Neural progenitor cell (in vitro differentiated cells): ENCODE measurements at regions not wholly inside any gene's neighbourhood (a gene's known extent, or its start where the extent isn't known, plus 50 kb on each side); places are given as distances from the start of the nearest gene placed in this dataset.

Source experiments
- DNase-seq: peaks from one replicate; pipeline ENCODE4 v3.0.0-alpha.2; 2016; ENCODE audit warnings: low spot score
- H2AFZ ChIP-seq: fragments of 200-600 bp; sonication (generic); replicated peaks from 2 replicates; pipeline ENCODE4 v1.6.1; 2016; ENCODE audit warnings: antibody characterized with exemption
- H3F3A ChIP-seq: fragments of 200-600 bp; sonication (generic); 2 replicates; pipeline ENCODE4 v1.6.1; 2016; ENCODE audit warnings: antibody characterized with exemption, low read depth
- H3K27ac ChIP-seq: fragments of 200-600 bp; sonication (generic); 2 replicates; pipeline ENCODE4 v1.5.1; 2016; ENCODE audit warnings: mild to moderate bottlenecking
- H3K27me3 ChIP-seq: fragments of 200-600 bp; sonication (generic); 2 replicates; pipeline ENCODE4 v1.6.1; 2016; ENCODE audit warnings: mild to moderate bottlenecking, moderate library complexity
- H3K36me3 ChIP-seq: fragments of 200-600 bp; sonication (generic); 2 replicates; pipeline ENCODE4 v1.5.1; 2016
- H3K4me1 ChIP-seq: fragments of 200-600 bp; sonication (generic); 2 replicates; pipeline ENCODE4 v1.6.1; 2016; ENCODE audit warnings: mixed run types
- H3K4me2 ChIP-seq: fragments of 200-600 bp; sonication (generic); 2 replicates; pipeline ENCODE4 v1.6.1; 2016
- H3K4me3 ChIP-seq: fragments of 200-600 bp; sonication (generic); 2 replicates; pipeline ENCODE4 v1.5.1; 2016
- H3K79me2 ChIP-seq: fragments of 200-600 bp; sonication (generic); 2 replicates; pipeline ENCODE4 v1.6.1; 2016; ENCODE audit warnings: low read depth
- H3K9ac ChIP-seq: fragments of 200-600 bp; sonication (generic); 2 replicates; pipeline ENCODE4 v1.6.1; 2016
- H3K9me3 ChIP-seq: fragments of 200-600 bp; sonication (generic); 2 replicates; pipeline ENCODE4 v1.5.1; 2016; ENCODE audit warnings: low read depth
- H4K20me1 ChIP-seq: fragments of 200-600 bp; sonication (generic); 2 replicates; pipeline ENCODE4 v1.6.1; 2016; ENCODE audit warnings: low read depth
- H3K27ac Mint-ChIP-seq: 3 replicates; pipeline ENCODE4 v1.8.0; 2021; ENCODE audit warnings: mixed read lengths
- H3K27me3 Mint-ChIP-seq: 2 replicates; pipeline ENCODE4 v1.8.0; 2022; ENCODE audit warnings: low read depth, mild to moderate bottlenecking, inconsistent platforms, moderate library complexity, mixed read lengths; ENCODE audit not compliant: insufficient read depth
- H3K36me3 Mint-ChIP-seq: 3 replicates; pipeline ENCODE4 v1.8.0; 2021; ENCODE audit warnings: mixed read lengths
- H3K4me1 Mint-ChIP-seq: 3 replicates; pipeline ENCODE4 v1.8.0; 2021; ENCODE audit warnings: mixed read lengths
- H3K4me3 Mint-ChIP-seq: 3 replicates; pipeline ENCODE4 v1.8.0; 2021; ENCODE audit warnings: mild to moderate bottlenecking, moderate library complexity, mixed read lengths
- H3K9me3 Mint-ChIP-seq: 3 replicates; pipeline ENCODE4 v1.8.0; 2020; ENCODE audit warnings: mixed read lengths
- CTCF ChIP-seq: fragments of 200-600 bp; sonication (generic); IDR thresholded peaks from 2 replicates; pipeline ENCODE4 v1.5.1; 2017; ENCODE audit warnings: antibody characterized with exemption, mild to moderate bottlenecking
- EZH2 ChIP-seq: fragments of 200-600 bp; sonication (generic); IDR thresholded peaks from 2 replicates; pipeline ENCODE4 v1.6.1; 2017; ENCODE audit warnings: antibody characterized with exemption, mild to moderate bottlenecking, moderate library complexity
- EZH2phosphoT487 ChIP-seq: fragments of 200-600 bp; sonication (generic); IDR thresholded peaks from 2 replicates; pipeline ENCODE4 v1.6.1; 2017; ENCODE audit warnings: antibody characterized with exemption

- H3K79me2 ChIP-seq = no peaks in the 10 kb centered on the region
- no peaks in the 10 kb centered on the region for H3K27me3 ChIP-seq
- Mint-ChIP-seq H3K27me3 (no peaks in the 10 kb centered on the region), H3K4me3 (no peak overlapping the region), H3K9me3 (no peaks in the 10 kb centered on the region), H3K4me1 (peaks cover 5% of the 10 kb centered on the region), H3K27ac (no peak overlapping the region), H3K36me3 (no peaks in the 10 kb centered on the region)
- no peak overlapping the region for H3K4me2 ChIP-seq
- no peaks in the 10 kb centered on the region for H3F3A ChIP-seq
- no peaks in the 10 kb centered on the region for H3K36me3 ChIP-seq
- no peak overlapping the region for H3K27ac ChIP-seq
- no peaks in the 10 kb centered on the region for H4K20me1 ChIP-seq
- H2AFZ ChIP-seq = peak overlapping the region; percentile 12
- H3K9me3 ChIP-seq = no peaks in the 10 kb centered on the region
- H3K4me1 ChIP-seq = peaks cover 4% of the 10 kb centered on the region
- H3K9ac ChIP-seq = no peak overlapping the region
- no peak overlapping the region for H3K4me3 ChIP-seq
- TF ChIP-seq EZH2 (no peak), CTCF (no peak), EZH2phosphoT487 (no peak)
- no peak for DNase-seq
Measured at GRCh38 chr2:204023088-204023487, 86.5 kb downstream of the ICOS start.

GRCh38 chr2:204024503-204024902 is 87.9 kb downstream of the ICOS start:
- Histone ChIP-seq H3K4me1 (peaks cover 4% of the 10 kb centered on the region), H3K4me2 (no peak overlapping the region), H4K20me1 (no peaks in the 10 kb centered on the region), H3K4me3 (no peak overlapping the region), H3F3A (no peaks in the 10 kb centered on the region), H3K36me3 (no peaks in the 10 kb centered on the region), H3K9me3 (no peaks in the 10 kb centered on the region), H3K9ac (no peak overlapping the region), H3K27me3 (no peaks in the 10 kb centered on the region), H3K79me2 (no peaks in the 10 kb centered on the region), H3K27ac (no peak overlapping the region), H2AFZ (no peak overlapping the region)
- peak; percentile 50 for DNase-seq
- Mint-ChIP-seq H3K27ac (no peak overlapping the region), H3K4me3 (no peak overlapping the region), H3K4me1 (peaks cover 5% of the 10 kb centered on the region), H3K27me3 (no peaks in the 10 kb centered on the region), H3K36me3 (no peaks in the 10 kb centered on the region), H3K9me3 (no peaks in the 10 kb centered on the region)
- TF ChIP-seq EZH2 = no peak
- TF ChIP-seq CTCF = peak; percentile 79
- TF ChIP-seq EZH2phosphoT487 = no peak

- no peaks in the 10 kb centered on the region for H4K20me1 ChIP-seq
- H3K27ac ChIP-seq = no peak overlapping the region
- H3K36me3 ChIP-seq = no peaks in the 10 kb centered on the region
- no peaks in the 10 kb centered on the region for H3K27me3 Mint-ChIP-seq
- H3K9me3 ChIP-seq = no peaks in the 10 kb centered on the region
- no peak for DNase-seq
- no peak overlapping the region for H2AFZ ChIP-seq
- no peak for TF ChIP-seq EZH2
- TF ChIP-seq CTCF = no peak
- TF ChIP-seq EZH2phosphoT487 = no peak
- H3F3A ChIP-seq = no peaks in the 10 kb centered on the region
- no peak overlapping the region for H3K9ac ChIP-seq
- H3K79me2 ChIP-seq = no peaks in the 10 kb centered on the region
- no peak overlapping the region for H3K4me2 ChIP-seq
- H3K9me3 Mint-ChIP-seq = no peaks in the 10 kb centered on the region
- H3K4me3 Mint-ChIP-seq = no peak overlapping the region
- no peaks in the 10 kb centered on the region for H3K27me3 ChIP-seq
- H3K4me3 ChIP-seq = no peak overlapping the region
- H3K27ac Mint-ChIP-seq = no peak overlapping the region
- H3K4me1 Mint-ChIP-seq = peaks cover 5% of the 10 kb centered on the region
- H3K36me3 Mint-ChIP-seq = no peaks in the 10 kb centered on the region
- peaks cover 4% of the 10 kb centered on the region for H3K4me1 ChIP-seq
Measured at GRCh38 chr2:204024906-204025475, 88.4 kb downstream of the ICOS start.
